HG03378 (cell line): ENCODE measurements at regions not wholly inside any gene's neighbourhood (a gene's known extent, or its start where the extent isn't known, plus 50 kb on each side); places are given as distances from the start of the nearest gene placed in this dataset.

Source experiments
- ATAC-seq: cut with Tn5 transposase; IDR thresholded peaks from one replicate; pipeline ENCODE4 v1.9.1; 2021; ENCODE audit warnings: mild to moderate bottlenecking, moderate library complexity; ENCODE audit not compliant: unreplicated experiment

GRCh38 chr9:107759009-107759822, 269.6 kb upstream of the KLF4 start:
- no peak for ATAC-seq

GRCh38 chr9:107756091-107756490, 266.5 kb upstream of the KLF4 start:
- no peak for ATAC-seq

- no peak for ATAC-seq
Measured at GRCh38 chr9:107755246-107755645, 265.7 kb upstream of the KLF4 start.

GRCh38 chr9:107751567-107752210, 262.1 kb upstream of the KLF4 start:
- ATAC-seq: peak; percentile 65

GRCh38 chr9:107750741-107751566, 261.4 kb upstream of the KLF4 start:
- ATAC-seq: no peak

GRCh38 chr9:107749787-107750444, 260.3 kb upstream of the KLF4 start:
- no peak for ATAC-seq

- ATAC-seq: no peak
Measured at GRCh38 chr9:107744873-107745272, 255.3 kb upstream of the KLF4 start.

- ATAC-seq: no peak
Measured at GRCh38 chr9:107742531-107743309, 253.2 kb upstream of the KLF4 start.

GRCh38 chr9:107740088-107740980, 250.8 kb upstream of the KLF4 start:
- no peak for ATAC-seq

GRCh38 chr9:107739601-107740082, 250.1 kb upstream of the KLF4 start:
- no peak for ATAC-seq

- no peak for ATAC-seq
Measured at GRCh38 chr9:107738789-107739188, 249.2 kb upstream of the KLF4 start.

- ATAC-seq: no peak
Measured at GRCh38 chr9:107737987-107738743, 248.6 kb upstream of the KLF4 start.

- no peak for ATAC-seq
Measured at GRCh38 chr9:107737610-107737986, 248.0 kb upstream of the KLF4 start.

- no peak for ATAC-seq
Measured at GRCh38 chr9:107735821-107736220, 246.3 kb upstream of the KLF4 start.

- ATAC-seq: no peak
Measured at GRCh38 chr9:107734256-107735013, 244.9 kb upstream of the KLF4 start.

GRCh38 chr9:107733523-107733894, 243.9 kb upstream of the KLF4 start:
- ATAC-seq: no peak

- no peak for ATAC-seq
Measured at GRCh38 chr9:107732781-107733522, 243.4 kb upstream of the KLF4 start.
